OCI-LY1 (cell line): ENCODE measurements at regions not wholly inside any gene's neighbourhood (a gene's known extent, or its start where the extent isn't known, plus 50 kb on each side); places are given as distances from the start of the nearest gene placed in this dataset.

Experiments
- EZH2 ChIP-seq: fragments of 200-600 bp; sonication (generic), shearing (Covaris generic); IDR thresholded peaks from 2 replicates; pipeline ENCODE4 v1.8.0; 2017; ENCODE audit warnings: borderline replicate concordance, mixed run types, mild to moderate bottlenecking, antibody characterized with exemption, low read length, moderate library complexity, mixed read lengths
- TF ChIP-seq, protein P1 (sequence below): fragments of 200-600 bp; sonication (generic), shearing (Covaris generic); IDR thresholded peaks from 2 replicates; pipeline ENCODE4 v1.5.1; 2017; ENCODE audit warnings: mild to moderate bottlenecking, antibody characterized with exemption, low read length, moderate library complexity, mixed read lengths

GRCh38 chr1:4203501-4203900 lies 303.4 kb upstream of the C1orf174 start:
- TF ChIP-seq, protein P1, sequence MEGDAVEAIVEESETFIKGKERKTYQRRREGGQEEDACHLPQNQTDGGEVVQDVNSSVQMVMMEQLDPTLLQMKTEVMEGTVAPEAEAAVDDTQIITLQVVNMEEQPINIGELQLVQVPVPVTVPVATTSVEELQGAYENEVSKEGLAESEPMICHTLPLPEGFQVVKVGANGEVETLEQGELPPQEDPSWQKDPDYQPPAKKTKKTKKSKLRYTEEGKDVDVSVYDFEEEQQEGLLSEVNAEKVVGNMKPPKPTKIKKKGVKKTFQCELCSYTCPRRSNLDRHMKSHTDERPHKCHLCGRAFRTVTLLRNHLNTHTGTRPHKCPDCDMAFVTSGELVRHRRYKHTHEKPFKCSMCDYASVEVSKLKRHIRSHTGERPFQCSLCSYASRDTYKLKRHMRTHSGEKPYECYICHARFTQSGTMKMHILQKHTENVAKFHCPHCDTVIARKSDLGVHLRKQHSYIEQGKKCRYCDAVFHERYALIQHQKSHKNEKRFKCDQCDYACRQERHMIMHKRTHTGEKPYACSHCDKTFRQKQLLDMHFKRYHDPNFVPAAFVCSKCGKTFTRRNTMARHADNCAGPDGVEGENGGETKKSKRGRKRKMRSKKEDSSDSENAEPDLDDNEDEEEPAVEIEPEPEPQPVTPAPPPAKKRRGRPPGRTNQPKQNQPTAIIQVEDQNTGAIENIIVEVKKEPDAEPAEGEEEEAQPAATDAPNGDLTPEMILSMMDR: no peak
- no peak for TF ChIP-seq EZH2
